Fibroblast of pulmonary artery (primary cell): ENCODE measurements at regions not wholly inside any gene's neighbourhood (a gene's known extent, or its start where the extent isn't known, plus 50 kb on each side); places are given as distances from the start of the nearest gene placed in this dataset.

Source experiments
- DNase-seq: peaks from one replicate; pipeline ENCODE4 v3.0.0-alpha.2; 2010; ENCODE audit warnings: low read depth
- H3K4me3 ChIP-seq: replicated peaks from 2 replicates; pipeline ENCODE4 v1.5.1; 2011; ENCODE audit warnings: low read depth, mild to moderate bottlenecking, control low read depth, low read length, moderate library complexity
- TF ChIP-seq, protein P1 (sequence below): IDR thresholded peaks from 2 replicates; pipeline ENCODE4 v1.5.1; 2011; ENCODE audit warnings: mild to moderate bottlenecking, control low read depth, low read length, inconsistent platforms; ENCODE audit errors: missing control alignments

GRCh38 chr1:81314513-81315233 lies 486.1 kb upstream of the ADGRL2 start:
- peak; percentile 21 for DNase-seq
- H3K4me3 ChIP-seq: no peak overlapping the region
- TF ChIP-seq, protein P1, sequence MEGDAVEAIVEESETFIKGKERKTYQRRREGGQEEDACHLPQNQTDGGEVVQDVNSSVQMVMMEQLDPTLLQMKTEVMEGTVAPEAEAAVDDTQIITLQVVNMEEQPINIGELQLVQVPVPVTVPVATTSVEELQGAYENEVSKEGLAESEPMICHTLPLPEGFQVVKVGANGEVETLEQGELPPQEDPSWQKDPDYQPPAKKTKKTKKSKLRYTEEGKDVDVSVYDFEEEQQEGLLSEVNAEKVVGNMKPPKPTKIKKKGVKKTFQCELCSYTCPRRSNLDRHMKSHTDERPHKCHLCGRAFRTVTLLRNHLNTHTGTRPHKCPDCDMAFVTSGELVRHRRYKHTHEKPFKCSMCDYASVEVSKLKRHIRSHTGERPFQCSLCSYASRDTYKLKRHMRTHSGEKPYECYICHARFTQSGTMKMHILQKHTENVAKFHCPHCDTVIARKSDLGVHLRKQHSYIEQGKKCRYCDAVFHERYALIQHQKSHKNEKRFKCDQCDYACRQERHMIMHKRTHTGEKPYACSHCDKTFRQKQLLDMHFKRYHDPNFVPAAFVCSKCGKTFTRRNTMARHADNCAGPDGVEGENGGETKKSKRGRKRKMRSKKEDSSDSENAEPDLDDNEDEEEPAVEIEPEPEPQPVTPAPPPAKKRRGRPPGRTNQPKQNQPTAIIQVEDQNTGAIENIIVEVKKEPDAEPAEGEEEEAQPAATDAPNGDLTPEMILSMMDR: no peak

GRCh38 chr1:81313289-81313688 lies 487.4 kb upstream of the ADGRL2 start:
- H3K4me3 ChIP-seq: no peak overlapping the region
- TF ChIP-seq, protein P1: no peak
- DNase-seq: no peak

DNA sequence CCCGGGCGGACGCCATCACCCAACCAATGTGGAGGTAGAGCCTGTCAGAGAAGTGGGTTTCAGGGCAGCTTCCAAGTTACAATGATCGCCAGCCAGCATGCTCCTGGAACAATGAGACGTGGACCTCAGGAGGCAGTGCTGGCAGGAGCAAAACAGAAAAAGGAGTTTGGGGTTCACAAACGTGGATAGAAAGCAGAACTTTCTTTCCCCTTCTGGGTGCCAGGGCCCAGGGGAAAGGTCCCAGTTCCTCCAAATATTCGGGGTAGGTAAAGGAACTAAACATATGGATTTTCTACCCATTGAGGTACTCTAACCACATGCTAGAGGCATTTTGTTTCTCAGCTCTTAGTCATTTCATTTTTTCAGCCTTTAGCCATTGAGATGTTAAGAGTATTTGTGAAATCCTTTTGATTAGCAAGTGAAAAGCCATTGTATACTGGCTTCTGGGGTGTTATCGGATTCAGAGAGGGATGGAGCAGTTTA lies 488.4 kb upstream of the ADGRL2 start:
- DNase-seq: no peak
- TF ChIP-seq, protein P1: no peak
- H3K4me3 ChIP-seq: no peak overlapping the region

DNA sequence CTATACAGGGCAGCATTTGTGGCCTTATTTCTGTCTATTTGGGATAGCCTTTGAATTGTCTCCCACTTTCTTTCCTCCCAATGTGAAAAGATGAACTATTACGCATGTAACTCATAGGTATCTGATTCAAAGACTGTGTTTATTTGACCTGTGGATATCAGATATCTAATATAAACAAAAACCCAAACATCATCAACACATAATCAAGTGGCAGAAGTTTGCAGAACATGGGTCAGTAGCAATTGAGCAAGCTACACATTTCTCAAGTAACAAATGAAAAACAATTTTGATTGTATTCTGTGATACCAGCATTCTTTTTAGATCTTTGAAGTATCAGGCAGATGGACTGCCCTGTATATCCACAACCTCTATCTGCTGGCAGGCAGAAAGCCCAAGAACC lies 490.5 kb upstream of the ADGRL2 start:
- TF ChIP-seq, protein P1: no peak
- H3K4me3 ChIP-seq: no peak overlapping the region
- DNase-seq: no peak

DNA sequence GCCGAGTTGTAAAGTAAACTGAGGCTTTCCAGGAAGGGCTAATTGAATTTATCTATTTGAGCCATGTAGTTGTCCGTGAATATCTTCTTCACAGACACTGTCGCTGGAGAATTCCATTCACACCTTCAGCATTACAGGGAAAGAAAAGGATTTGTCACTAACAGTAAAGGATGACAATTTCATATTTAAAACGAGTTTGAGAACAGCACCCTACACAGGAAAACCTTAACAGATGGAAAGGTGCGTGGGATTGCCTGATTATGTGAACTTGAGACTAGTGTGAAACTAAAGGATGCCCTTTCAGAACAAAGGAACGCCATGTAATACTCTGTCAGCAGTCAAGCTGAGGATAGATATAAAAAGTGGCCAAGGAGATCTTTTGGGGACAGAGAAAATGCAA lies 492.5 kb upstream of the ADGRL2 start:
- no peak overlapping the region for H3K4me3 ChIP-seq
- no peak for DNase-seq
- TF ChIP-seq, protein P1: no peak

- TF ChIP-seq, protein P1: no peak
- DNase-seq: no peak
- no peak overlapping the region for H3K4me3 ChIP-seq
Observed at GRCh38 chr1:81307786-81308185, 492.9 kb upstream of the ADGRL2 start.

DNA sequence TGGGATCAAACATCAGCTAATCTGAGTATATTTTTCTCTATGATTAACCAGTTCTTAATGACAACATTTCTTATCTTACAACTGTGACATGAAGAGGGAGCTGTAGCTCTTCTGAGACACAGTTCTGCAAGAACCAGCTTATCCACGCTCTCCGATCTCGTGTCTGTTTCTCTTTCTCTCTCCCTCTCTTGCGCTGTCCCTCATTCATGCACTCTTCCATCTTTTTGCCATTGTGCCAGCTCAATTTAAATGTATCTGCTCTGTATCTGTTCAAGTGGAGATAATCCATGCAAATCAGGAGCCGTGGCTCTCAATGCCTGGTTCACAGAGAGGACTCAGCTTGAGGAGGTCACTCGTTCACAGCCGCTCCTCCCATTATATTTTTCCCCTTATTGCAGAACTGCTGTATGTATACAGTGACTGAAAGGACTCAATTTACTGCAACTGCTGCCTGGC lies 494.7 kb upstream of the ADGRL2 start:
- H3K4me3 ChIP-seq: peak overlapping the region; percentile 62
- TF ChIP-seq, protein P1: peak; percentile 41
- DNase-seq: peak; percentile 73
